Tibial artery (tissue), 4 donors: ENCODE measurements at regions not wholly inside any gene's neighbourhood (a gene's known extent, or its start where the extent isn't known, plus 50 kb on each side); places are given as distances from the start of the nearest gene placed in this dataset.

ENCODE experiments used
- DNase-seq, 2 donors: peaks; one replicate each; pipeline ENCODE4 v3.0.0-alpha.2; 2019
- H3K27ac ChIP-seq, 2 donors: fragments of 200-600 bp; sonication (generic) in 1 of 2; 1 replicate in 1 of 2; 2 replicates in 1 of 2; pipeline ENCODE4 v1.5.1; 2018 to 2019; ENCODE audit warnings: mild to moderate bottlenecking in 1 of 2
- H3K27me3 ChIP-seq, 2 donors: fragments of 200-600 bp; sonication (generic) in 1 of 2; one replicate each; pipeline versions ENCODE4 v1.5.1 to v1.6.0; 2016 to 2019
- H3K36me3 ChIP-seq, 3 donors: fragments of 200-600 bp; sonication (generic) in 2 of 3; one replicate each; pipeline ENCODE4 v1.5.1; 2016 to 2019; ENCODE audit warnings: mild to moderate bottlenecking in 2 of 3
- H3K4me1 ChIP-seq, 4 donors: fragments of 200-600 bp; sonication (generic) in 2 of 4; 1 replicate in 3 of 4; 2 replicates in 1 of 4; pipeline ENCODE4 v1.5.1; 2016 to 2019
- H3K4me3 ChIP-seq, 2 donors: fragments of 200-600 bp; sonication (generic) in 1 of 2; 1 replicate in 1 of 2; 2 replicates in 1 of 2; pipeline ENCODE4 v1.5.1; 2018 to 2019; ENCODE audit warnings: mild to moderate bottlenecking in 2 of 2
- H3K9me3 ChIP-seq, 3 donors: fragments of 200-600 bp; sonication (generic) in 1 of 3; one replicate each; pipeline ENCODE4 v1.5.1; 2016 to 2019
- intact Hi-C: fragments of 100-400 bp; cut with DNase I; formaldehyde crosslinking; loops from one replicate; pipeline ENCODE4 v1.15.0; 2023; ENCODE audit warnings: low total_unique reads
- TF ChIP-seq, protein P1 (sequence below), 2 experiments: fragments of 200-600 bp in 1 of 2; fragments of 450-650 bp in 1 of 2; IDR thresholded peaks; one replicate each; pipeline ENCODE4 v1.5.1; 2017 to 2019; ENCODE audit warnings: antibody characterized with exemption in 2 of 2, mild to moderate bottlenecking in 1 of 2, moderate library complexity in 1 of 2

DNA sequence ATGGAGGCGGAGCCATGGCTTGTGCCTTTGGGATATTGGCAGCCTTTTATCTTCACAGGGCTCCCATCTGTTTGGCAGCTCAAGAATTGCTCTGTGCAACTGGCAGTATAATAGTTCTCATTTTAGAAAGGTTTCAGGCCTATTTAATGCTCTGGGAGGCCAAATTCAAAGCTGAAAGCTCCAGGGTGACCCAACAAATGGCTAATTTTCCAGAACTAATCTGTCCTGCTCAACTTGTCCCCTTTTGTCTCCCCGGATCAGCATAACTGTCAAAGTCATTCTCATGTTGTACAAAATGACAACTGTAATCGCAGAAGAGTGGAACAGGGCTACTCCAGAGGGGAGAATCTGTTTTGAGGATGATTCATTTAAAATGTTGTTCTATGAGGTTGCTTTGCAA, 52.6 kb upstream of the CXCL14 start:
- TF ChIP-seq, protein P1, sequence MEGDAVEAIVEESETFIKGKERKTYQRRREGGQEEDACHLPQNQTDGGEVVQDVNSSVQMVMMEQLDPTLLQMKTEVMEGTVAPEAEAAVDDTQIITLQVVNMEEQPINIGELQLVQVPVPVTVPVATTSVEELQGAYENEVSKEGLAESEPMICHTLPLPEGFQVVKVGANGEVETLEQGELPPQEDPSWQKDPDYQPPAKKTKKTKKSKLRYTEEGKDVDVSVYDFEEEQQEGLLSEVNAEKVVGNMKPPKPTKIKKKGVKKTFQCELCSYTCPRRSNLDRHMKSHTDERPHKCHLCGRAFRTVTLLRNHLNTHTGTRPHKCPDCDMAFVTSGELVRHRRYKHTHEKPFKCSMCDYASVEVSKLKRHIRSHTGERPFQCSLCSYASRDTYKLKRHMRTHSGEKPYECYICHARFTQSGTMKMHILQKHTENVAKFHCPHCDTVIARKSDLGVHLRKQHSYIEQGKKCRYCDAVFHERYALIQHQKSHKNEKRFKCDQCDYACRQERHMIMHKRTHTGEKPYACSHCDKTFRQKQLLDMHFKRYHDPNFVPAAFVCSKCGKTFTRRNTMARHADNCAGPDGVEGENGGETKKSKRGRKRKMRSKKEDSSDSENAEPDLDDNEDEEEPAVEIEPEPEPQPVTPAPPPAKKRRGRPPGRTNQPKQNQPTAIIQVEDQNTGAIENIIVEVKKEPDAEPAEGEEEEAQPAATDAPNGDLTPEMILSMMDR (IDR thresholded peaks at IDR 0.05): no peak
- H3K4me3 ChIP-seq: no peak overlapping the region
- no peaks in the 10 kb centered on the region for H3K36me3 ChIP-seq
- no peak overlapping the region for H3K27ac ChIP-seq
- intact Hi-C loops: no loop called here
- peaks cover 0 to 2% of the 10 kb centered on the region in 2 donors for H3K27me3 ChIP-seq
- H3K4me1 ChIP-seq: no peaks in the 10 kb centered on the region
- no peak for DNase-seq
- H3K9me3 ChIP-seq: no peaks in the 10 kb centered on the region

DNA sequence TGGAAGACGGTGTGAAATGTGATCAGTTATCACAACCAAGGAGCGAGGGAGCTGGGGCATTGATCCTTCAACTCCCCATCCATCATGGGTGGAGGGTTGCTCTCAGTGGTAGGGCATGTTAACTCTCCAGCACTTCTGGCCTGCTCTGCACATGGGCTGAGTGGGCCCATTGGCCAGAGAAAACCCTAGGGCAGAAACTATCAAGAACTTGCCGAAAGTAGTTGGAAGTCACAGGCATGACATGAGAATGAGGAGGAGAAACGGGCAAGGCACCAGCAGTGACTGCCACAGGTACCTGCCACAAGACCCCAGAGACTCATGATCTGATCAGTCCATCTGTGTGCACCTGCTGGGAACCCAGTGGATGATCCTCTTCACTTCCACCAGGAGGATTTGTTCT, 50.9 kb upstream of the CXCL14 start:
- H3K9me3 ChIP-seq: no peaks in the 10 kb centered on the region
- intact Hi-C loops: no loop called here

DNA sequence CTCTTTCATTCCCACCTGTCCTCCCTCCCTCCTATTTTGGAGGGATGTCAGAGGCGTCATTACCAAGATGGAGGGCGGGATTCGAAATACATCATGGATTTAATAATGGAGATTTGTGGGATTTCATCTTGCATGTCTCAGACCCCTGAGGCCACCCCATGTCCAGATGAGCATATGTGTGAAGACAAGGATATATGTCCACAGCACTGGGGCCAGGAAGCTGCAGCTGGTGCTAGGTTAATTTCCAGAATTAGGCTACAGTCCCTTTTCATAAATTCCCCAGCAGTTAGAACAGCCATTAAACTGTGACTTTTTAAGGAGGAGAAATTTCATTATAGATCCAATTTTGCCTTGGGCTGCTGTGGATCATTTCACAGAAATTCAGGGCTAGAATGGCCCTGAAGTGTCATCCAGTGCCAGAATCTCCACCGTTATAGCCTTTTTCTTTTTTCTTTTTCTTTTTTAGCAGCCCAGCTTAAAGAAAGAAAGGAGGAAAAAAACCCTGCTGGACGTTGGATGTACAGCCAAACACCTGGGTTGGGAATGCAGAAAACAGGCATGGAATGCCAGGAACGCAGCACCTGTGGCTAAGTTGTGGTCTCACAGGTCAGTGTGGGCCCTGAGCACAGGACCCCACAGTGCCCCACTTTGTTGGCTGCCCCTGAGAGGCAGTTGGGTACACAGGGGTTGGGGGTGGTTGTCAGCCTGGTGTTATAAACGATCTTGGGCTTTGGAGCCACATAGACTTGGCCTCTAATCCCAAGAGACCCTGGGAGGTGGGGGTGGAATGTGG, 50.2 kb upstream of the CXCL14 start:
- no peak overlapping the region for H3K4me3 ChIP-seq
- TF ChIP-seq, protein P1 (IDR thresholded peaks at IDR 0.05): no peak
- H3K9me3 ChIP-seq: no peaks in the 10 kb centered on the region
- no peak overlapping the region for H3K27ac ChIP-seq
- no peak for DNase-seq
- no peaks in the 10 kb centered on the region for H3K4me1 ChIP-seq
- no peaks in the 10 kb centered on the region for H3K27me3 ChIP-seq
- no peaks in the 10 kb centered on the region for H3K36me3 ChIP-seq
- intact Hi-C loops: no loop called here

More for the DNA sequence above, 50.9 kb upstream of the CXCL14 start:
- H3K36me3 ChIP-seq: no peaks in the 10 kb centered on the region
- DNase-seq: no peak
- H3K4me3 ChIP-seq: no peak overlapping the region
- H3K27me3 ChIP-seq: no peaks in the 10 kb centered on the region
- no peak overlapping the region for H3K27ac ChIP-seq
- no peaks in the 10 kb centered on the region for H3K4me1 ChIP-seq
- TF ChIP-seq, protein P1 (IDR thresholded peaks at IDR 0.05): no peak
